Activated CD4-positive, alpha-beta T cell treated with anti-CD3 and anti-CD28 coated beads, Interleukin-2, amount 10 ng/mL, durations not matched to agents 24 days and 14 days (primary cell): ENCODE measurements at regions not wholly inside any gene's neighbourhood (a gene's known extent, or its start where the extent isn't known, plus 50 kb on each side); places are given as distances from the start of the nearest gene placed in this dataset.

ENCODE experiments used
- DNase-seq: peaks from one replicate; pipeline ENCODE4 v3.0.0; 2022
- H3K27ac Mint-ChIP-seq: one replicate; pipeline ENCODE4 v1.8.0; 2022; ENCODE audit warnings: mild to moderate bottlenecking, mixed read lengths
- H3K27me3 Mint-ChIP-seq: one replicate; pipeline ENCODE4 v1.8.0; 2022; ENCODE audit warnings: mixed read lengths
- H3K36me3 Mint-ChIP-seq: one replicate; pipeline ENCODE4 v1.8.0; 2022; ENCODE audit warnings: low read depth, mild to moderate bottlenecking, mixed read lengths
- H3K4me1 Mint-ChIP-seq: one replicate; pipeline ENCODE4 v1.8.0; 2021; ENCODE audit warnings: mixed read lengths
- H3K4me3 Mint-ChIP-seq: one replicate; pipeline ENCODE4 v1.8.0; 2022; ENCODE audit warnings: mild to moderate bottlenecking, moderate library complexity, mixed read lengths
- H3K9me3 Mint-ChIP-seq: one replicate; pipeline ENCODE4 v1.8.0; 2021; ENCODE audit warnings: mixed read lengths
- intact Hi-C: fragments of 100-400 bp; cut with micrococcal nuclease; formaldehyde crosslinking; loops from one replicate; pipeline ENCODE4 v1.15.1; 2023

GRCh38 chr1:55965981-55966461 is 613.3 kb downstream of the PLPP3 start:
- H3K4me1 Mint-ChIP-seq: no peaks in the 10 kb centered on the region

GRCh38 chr1:55962472-55962871 is 616.9 kb downstream of the PLPP3 start:
- Mint-ChIP-seq H3K9me3 (no peaks in the 10 kb centered on the region), H3K36me3 (no peaks in the 10 kb centered on the region), H3K27me3 (no peaks in the 10 kb centered on the region), H3K4me3 (no peak overlapping the region), H3K4me1 (no peaks in the 10 kb centered on the region), H3K27ac (no peak overlapping the region)
- DNase-seq: no peak
- intact Hi-C loops: no loop called here

More at GRCh38 chr1:55965981-55966461, 613.3 kb downstream of the PLPP3 start:
- Mint-ChIP-seq H3K9me3 (no peaks in the 10 kb centered on the region), H3K27me3 (no peaks in the 10 kb centered on the region), H3K36me3 (no peaks in the 10 kb centered on the region), H3K4me3 (no peak overlapping the region), H3K27ac (no peak overlapping the region)
- intact Hi-C loops: no loop called here
- DNase-seq: no peak

- intact Hi-C loops: no loop called here
- H3K27me3 Mint-ChIP-seq: no peaks in the 10 kb centered on the region
- DNase-seq: no peak
- H3K36me3 Mint-ChIP-seq: no peaks in the 10 kb centered on the region
- H3K4me3 Mint-ChIP-seq: no peak overlapping the region
- H3K9me3 Mint-ChIP-seq: no peaks in the 10 kb centered on the region
- no peaks in the 10 kb centered on the region for H3K4me1 Mint-ChIP-seq
- H3K27ac Mint-ChIP-seq: no peak overlapping the region
Measured at GRCh38 chr1:55959136-55959548, 620.2 kb downstream of the PLPP3 start.

- H3K4me3 Mint-ChIP-seq: no peak overlapping the region
- DNase-seq: no peak
- no peak overlapping the region for H3K27ac Mint-ChIP-seq
- H3K4me1 Mint-ChIP-seq: no peaks in the 10 kb centered on the region
- H3K36me3 Mint-ChIP-seq: no peaks in the 10 kb centered on the region
- H3K9me3 Mint-ChIP-seq: no peaks in the 10 kb centered on the region
- intact Hi-C loops: no loop called here
- H3K27me3 Mint-ChIP-seq: no peaks in the 10 kb centered on the region
Measured at GRCh38 chr1:55958498-55958897, 620.9 kb downstream of the PLPP3 start.

DNA sequence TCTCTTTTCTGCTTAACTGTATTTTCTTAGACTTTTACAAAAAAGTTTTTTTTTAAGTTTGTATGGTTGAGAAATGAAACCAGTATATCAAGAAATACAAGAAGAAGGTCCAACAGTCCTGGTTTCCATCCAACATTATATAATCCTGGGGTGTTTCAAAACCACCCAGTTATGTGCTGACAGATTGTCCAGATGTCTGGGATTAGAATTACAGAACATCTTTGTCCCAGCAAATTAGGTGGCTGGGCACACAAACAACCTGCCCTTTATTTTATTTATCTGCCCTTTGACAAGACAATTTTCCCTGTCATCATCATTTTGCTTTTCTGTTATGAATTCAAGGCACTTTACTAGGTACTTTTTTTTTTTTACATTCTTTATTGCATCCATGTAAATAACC is 622.1 kb downstream of the PLPP3 start:
- Mint-ChIP-seq H3K27ac (no peak overlapping the region), H3K36me3 (no peaks in the 10 kb centered on the region), H3K4me3 (no peak overlapping the region), H3K9me3 (no peaks in the 10 kb centered on the region), H3K27me3 (no peaks in the 10 kb centered on the region), H3K4me1 (no peaks in the 10 kb centered on the region)
- DNase-seq: no peak
- intact Hi-C loops: no loop called here

GRCh38 chr1:55955016-55955621 is 624.2 kb downstream of the PLPP3 start:
- Mint-ChIP-seq H3K9me3 (no peaks in the 10 kb centered on the region), H3K27ac (no peak overlapping the region), H3K36me3 (no peaks in the 10 kb centered on the region), H3K27me3 (no peaks in the 10 kb centered on the region), H3K4me1 (no peaks in the 10 kb centered on the region), H3K4me3 (no peak overlapping the region)
- intact Hi-C loops: no loop called here
- DNase-seq: no peak

DNA sequence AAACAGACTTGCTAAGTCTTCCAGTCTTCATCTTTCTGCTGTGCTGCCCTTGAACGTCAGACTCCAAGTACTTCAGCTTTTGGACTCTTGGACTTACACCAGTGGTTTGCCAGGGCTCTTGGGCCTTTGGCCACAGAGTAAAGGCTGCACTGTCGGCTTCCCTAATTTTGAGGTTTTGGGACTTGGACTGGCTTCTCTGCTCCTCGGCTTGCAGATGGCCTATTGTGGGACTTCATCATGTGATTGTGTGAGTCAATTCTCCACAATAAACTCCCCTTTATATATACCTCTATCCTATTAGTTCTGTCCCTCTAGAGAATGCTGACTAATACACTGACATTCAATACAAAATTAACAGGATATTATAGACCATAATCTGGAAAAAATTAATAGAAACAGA is 628.1 kb downstream of the PLPP3 start:
- Mint-ChIP-seq H3K36me3 (no peaks in the 10 kb centered on the region), H3K9me3 (no peaks in the 10 kb centered on the region), H3K27ac (no peak overlapping the region), H3K4me3 (no peak overlapping the region), H3K27me3 (no peaks in the 10 kb centered on the region), H3K4me1 (no peaks in the 10 kb centered on the region)
- intact Hi-C loops: no loop called here
- DNase-seq: no peak

GRCh38 chr1:55947446-55947845 is 631.9 kb downstream of the PLPP3 start:
- Mint-ChIP-seq H3K4me1 (no peaks in the 10 kb centered on the region), H3K27me3 (no peaks in the 10 kb centered on the region), H3K36me3 (no peaks in the 10 kb centered on the region), H3K27ac (no peak overlapping the region), H3K4me3 (no peak overlapping the region), H3K9me3 (no peaks in the 10 kb centered on the region)
- intact Hi-C loops: no loop called here
- DNase-seq: no peak

GRCh38 chr1:55943721-55944435 is 635.5 kb downstream of the PLPP3 start:
- Mint-ChIP-seq H3K27ac (no peak overlapping the region), H3K9me3 (no peaks in the 10 kb centered on the region), H3K4me1 (no peaks in the 10 kb centered on the region), H3K36me3 (no peaks in the 10 kb centered on the region), H3K4me3 (no peak overlapping the region), H3K27me3 (no peaks in the 10 kb centered on the region)
- no peak for DNase-seq
- intact Hi-C loops: no loop called here

GRCh38 chr1:55943012-55943411 is 636.4 kb downstream of the PLPP3 start:
- H3K4me1 Mint-ChIP-seq: no peaks in the 10 kb centered on the region
- H3K9me3 Mint-ChIP-seq: no peaks in the 10 kb centered on the region
- no peak overlapping the region for H3K4me3 Mint-ChIP-seq
- DNase-seq: no peak
- H3K27me3 Mint-ChIP-seq: no peaks in the 10 kb centered on the region
- no peaks in the 10 kb centered on the region for H3K36me3 Mint-ChIP-seq
- no peak overlapping the region for H3K27ac Mint-ChIP-seq
- intact Hi-C loops: no loop called here

- Mint-ChIP-seq H3K9me3 (no peaks in the 10 kb centered on the region), H3K4me3 (no peak overlapping the region), H3K4me1 (no peaks in the 10 kb centered on the region), H3K27ac (no peak overlapping the region), H3K36me3 (no peaks in the 10 kb centered on the region), H3K27me3 (no peaks in the 10 kb centered on the region)
- intact Hi-C loops: no loop called here
- no peak for DNase-seq
Measured at GRCh38 chr1:55939866-55940265, 639.5 kb downstream of the PLPP3 start.

GRCh38 chr1:55938861-55939260 is 640.5 kb downstream of the PLPP3 start:
- no peak overlapping the region for H3K27ac Mint-ChIP-seq
- H3K9me3 Mint-ChIP-seq: no peaks in the 10 kb centered on the region
- H3K4me3 Mint-ChIP-seq: no peak overlapping the region
- DNase-seq: no peak
- no peaks in the 10 kb centered on the region for H3K4me1 Mint-ChIP-seq
- no peaks in the 10 kb centered on the region for H3K27me3 Mint-ChIP-seq
- intact Hi-C loops: no loop called here
- H3K36me3 Mint-ChIP-seq: no peaks in the 10 kb centered on the region

- DNase-seq: no peak
- intact Hi-C loops: no loop called here
- no peaks in the 10 kb centered on the region for H3K4me1 Mint-ChIP-seq
- no peaks in the 10 kb centered on the region for H3K27me3 Mint-ChIP-seq
- no peaks in the 10 kb centered on the region for H3K36me3 Mint-ChIP-seq
- no peak overlapping the region for H3K4me3 Mint-ChIP-seq
- no peak overlapping the region for H3K27ac Mint-ChIP-seq
- no peaks in the 10 kb centered on the region for H3K9me3 Mint-ChIP-seq
Measured at GRCh38 chr1:55938376-55938850, 641.0 kb downstream of the PLPP3 start.

DNA sequence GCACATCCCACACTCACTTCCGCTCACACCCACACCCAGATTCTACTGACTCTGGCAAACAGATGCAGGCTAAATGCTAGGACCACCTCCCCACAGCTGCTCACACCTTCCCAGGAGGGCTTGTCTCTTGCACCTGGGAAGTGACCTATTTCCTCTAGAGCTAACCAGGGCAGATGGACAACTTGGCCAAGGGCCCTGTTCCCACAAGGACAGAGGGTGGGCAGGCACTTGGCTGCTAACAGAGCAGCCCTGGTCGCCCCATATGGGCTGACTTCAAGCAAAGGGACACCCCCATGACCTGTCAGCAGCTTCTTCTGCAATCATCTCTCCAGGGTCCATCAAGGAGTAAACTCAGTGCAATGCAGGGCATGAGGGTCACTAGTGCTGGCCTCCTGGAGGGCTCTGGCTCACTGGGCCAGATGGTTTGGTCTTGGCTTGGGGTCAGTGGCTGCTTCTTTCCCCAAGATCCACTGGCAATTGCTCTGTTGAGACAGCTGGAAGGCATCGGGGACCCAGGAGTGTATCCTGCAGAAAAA is 641.5 kb downstream of the PLPP3 start:
- Mint-ChIP-seq H3K36me3 (no peaks in the 10 kb centered on the region), H3K27ac (no peak overlapping the region), H3K4me3 (no peak overlapping the region), H3K4me1 (no peaks in the 10 kb centered on the region), H3K9me3 (no peaks in the 10 kb centered on the region), H3K27me3 (no peaks in the 10 kb centered on the region)
- DNase-seq: no peak
- intact Hi-C loops: no loop called here
